GM12878 (cell line): ENCODE measurements at regions not wholly inside any gene's neighbourhood (a gene's known extent, or its start where the extent isn't known, plus 50 kb on each side); places are given as distances from the start of the nearest gene placed in this dataset.

ENCODE experiments used
- ATAC-seq: fragments of 200-7000 bp; cut with Tn5 transposase; 3 replicates; pipeline ENCODE4 v1.9.1; 2020; ENCODE audit warnings: mild to moderate bottlenecking, moderate library complexity
- BruUV-seq: library from RNA; stranded (reverse); fragments of 400-500 nt; replicated peaks from 2 replicates; lab custom pipeline; 2021; lab: Mats Ljungman, UMichigan
- CTCF ChIA-PET: fragments of 300-600 bp; sonication (Branson Sonifier 250); formaldehyde crosslinking; extraction: SDS; loops from one replicate; lab custom pipeline; 2021; ENCODE audit warnings: inconsistent platforms; lab: Yijun Ruan, JAX
- POLR2A ChIA-PET: fragments of 350-600 bp; formaldehyde crosslinking; extraction: SDS; loops from one replicate; lab custom pipeline; 2021; ENCODE audit warnings: inconsistent platforms; lab: Charles Lee
- RAD21 ChIA-PET: fragments of 300-600 bp; sonication (Branson Sonifier 250); formaldehyde crosslinking; loops from one replicate; lab custom pipeline; 2023; ENCODE audit warnings: antibody characterized with exemption; ENCODE audit not compliant: unreplicated experiment; lab: Charles Lee
- SMC1A ChIA-PET: fragments of 300-600 bp; sonication (Branson Sonifier 250); formaldehyde crosslinking; loops from one replicate; lab custom pipeline; 2023; ENCODE audit not compliant: unreplicated experiment, uncharacterized antibody; lab: Charles Lee
- DNase-seq: peaks from one replicate; pipeline ENCODE4 v3.0.0-alpha.2; 2011; ENCODE audit warnings: low read depth, low spot score
- FAIRE-seq: peaks from 3 replicates; lab custom pipeline; 2011; peaks lifted over from hg19 to GRCh38; lab: Jason Lieb, UNC
- H2AFZ ChIP-seq: 2 replicates; pipeline ENCODE4 v1.6.0; 2011; ENCODE audit warnings: low read depth, low read length, control low read depth; ENCODE audit not compliant: control insufficient read depth
- H3K27ac ChIP-seq: 2 replicates; pipeline ENCODE4 v1.5.1; 2011; ENCODE audit warnings: control low read depth; ENCODE audit not compliant: control insufficient read depth, insufficient read depth
- H3K27me3 ChIP-seq, 2 experiments: replicated peaks in 1 of 2; 2 replicates each; pipeline versions ENCODE4 v1.6.0 to v1.6.1; 2011; ENCODE audit warnings: low read length in 1 of 2; ENCODE audit not compliant: control insufficient read depth in 2 of 2, insufficient read depth in 2 of 2
- H3K36me3 ChIP-seq, 2 experiments: 2 replicates each; pipeline ENCODE4 v1.5.1; 2011; ENCODE audit warnings: low read length in 1 of 2; ENCODE audit not compliant: control insufficient read depth in 2 of 2, insufficient read depth in 2 of 2
- H3K4me1 ChIP-seq: 2 replicates; pipeline ENCODE4 v1.6.1; 2011; ENCODE audit warnings: mild to moderate bottlenecking, low read length, moderate library complexity, mixed read lengths; ENCODE audit not compliant: control insufficient read depth, insufficient read depth
- H3K4me2 ChIP-seq: 2 replicates; pipeline ENCODE4 v1.6.0; 2011; ENCODE audit warnings: control low read depth; ENCODE audit not compliant: control insufficient read depth, insufficient read depth
- H3K4me3 ChIP-seq: fragments of 200-600 bp; sonication (generic); 2 replicates; pipeline ENCODE4 v1.5.1; 2016
- H3K79me2 ChIP-seq: 2 replicates; pipeline ENCODE4 v1.6.0; 2011; ENCODE audit warnings: low read length; ENCODE audit not compliant: control insufficient read depth, insufficient read depth
- H3K9ac ChIP-seq: 2 replicates; pipeline ENCODE4 v1.8.0; 2011; ENCODE audit warnings: low read length, control low read depth, mixed read lengths; ENCODE audit not compliant: control insufficient read depth, insufficient read depth
- H3K9me3 ChIP-seq: replicated peaks from 3 replicates; pipeline ENCODE4 v1.5.1; 2011; ENCODE audit warnings: mild to moderate bottlenecking, low read length; ENCODE audit not compliant: control insufficient read depth, insufficient read depth
- H4K20me1 ChIP-seq: 2 replicates; pipeline ENCODE4 v1.6.0; 2011; ENCODE audit not compliant: control insufficient read depth, insufficient read depth
- IKZF1 ChIP-seq: fragments of 450-650 bp; conservative IDR thresholded peaks from 2 replicates; pipeline ENCODE4 v1.6.1; 2017; ENCODE audit warnings: antibody characterized with exemption, mild to moderate bottlenecking
- IKZF2 ChIP-seq, 2 experiments: fragments of 450-650 bp; IDR thresholded peaks; 2 replicates each; pipeline ENCODE4 v1.6.1; 2017; ENCODE audit warnings: mild to moderate bottlenecking in 2 of 2, moderate library complexity in 2 of 2
- JUNB ChIP-seq: IDR thresholded peaks from 2 replicates; pipeline ENCODE4 v1.6.1; 2016; ENCODE audit warnings: antibody characterized with exemption, mild to moderate bottlenecking
- MTA3 ChIP-seq: IDR thresholded peaks from 2 replicates; pipeline ENCODE4 v1.6.1; 2012; ENCODE audit warnings: low read length, inconsistent platforms, borderline replicate concordance
- NFXL1 ChIP-seq: fragments of 450-650 bp; IDR thresholded peaks from 2 replicates; pipeline ENCODE4 v1.6.1; 2017; ENCODE audit warnings: antibody characterized with exemption, mild to moderate bottlenecking, borderline replicate concordance
- NR2C1 ChIP-seq: fragments of 450-650 bp; IDR thresholded peaks from 2 replicates; pipeline ENCODE4 v1.6.1; 2017; ENCODE audit warnings: antibody characterized with exemption, mild to moderate bottlenecking, moderate library complexity
- SPI1 ChIP-seq: IDR thresholded peaks from 2 replicates; pipeline ENCODE4 v1.6.1; 2011; ENCODE audit warnings: low read depth, mild to moderate bottlenecking, low read length, moderate library complexity, borderline replicate concordance; ENCODE audit not compliant: insufficient read depth
- WGBS: methylation state at CpG from one replicate; pipeline ENCODE4 v1.1.6; 2016; ENCODE audit warnings: low lambda C conversion rate; ENCODE audit not compliant: insufficient replicate concordance, insufficient coverage; ENCODE audit errors: missing lambda C conversion rate; 5-methylcytosine and 5-hydroxymethylcytosine counted together
- in situ Hi-C: fragments of 300-500 bp; cut with MboI; formaldehyde crosslinking; loops from 9 replicates; pipeline ENCODE4 v1.14.3; 2018; ENCODE audit warnings: mixed read lengths
- intact Hi-C: fragments of 100-400 bp; cut with micrococcal nuclease; formaldehyde crosslinking; loops from one replicate; pipeline ENCODE4 v1.14.2; 2022; ENCODE audit not compliant: unreplicated experiment
- TF ChIP-seq, protein P1 (sequence below): IDR thresholded peaks from 2 replicates; pipeline ENCODE4 v1.6.1; 2012; ENCODE audit warnings: mild to moderate bottlenecking, low read depth, low read length
- TF ChIP-seq, protein P2 (sequence below): fragments of 450-650 bp; IDR thresholded peaks from 2 replicates; pipeline ENCODE4 v1.6.1; 2017; ENCODE audit warnings: mild to moderate bottlenecking, moderate library complexity
- TF ChIP-seq, protein P3 (sequence below): fragments of 450-650 bp; IDR thresholded peaks from 2 replicates; pipeline ENCODE4 v1.6.1; 2016; ENCODE audit warnings: mild to moderate bottlenecking
- TF ChIP-seq, protein P4 (sequence below): fragments of 450-650 bp; IDR thresholded peaks from 2 replicates; pipeline ENCODE4 v1.6.1; 2017; ENCODE audit warnings: low read depth, mild to moderate bottlenecking, moderate library complexity

DNA sequence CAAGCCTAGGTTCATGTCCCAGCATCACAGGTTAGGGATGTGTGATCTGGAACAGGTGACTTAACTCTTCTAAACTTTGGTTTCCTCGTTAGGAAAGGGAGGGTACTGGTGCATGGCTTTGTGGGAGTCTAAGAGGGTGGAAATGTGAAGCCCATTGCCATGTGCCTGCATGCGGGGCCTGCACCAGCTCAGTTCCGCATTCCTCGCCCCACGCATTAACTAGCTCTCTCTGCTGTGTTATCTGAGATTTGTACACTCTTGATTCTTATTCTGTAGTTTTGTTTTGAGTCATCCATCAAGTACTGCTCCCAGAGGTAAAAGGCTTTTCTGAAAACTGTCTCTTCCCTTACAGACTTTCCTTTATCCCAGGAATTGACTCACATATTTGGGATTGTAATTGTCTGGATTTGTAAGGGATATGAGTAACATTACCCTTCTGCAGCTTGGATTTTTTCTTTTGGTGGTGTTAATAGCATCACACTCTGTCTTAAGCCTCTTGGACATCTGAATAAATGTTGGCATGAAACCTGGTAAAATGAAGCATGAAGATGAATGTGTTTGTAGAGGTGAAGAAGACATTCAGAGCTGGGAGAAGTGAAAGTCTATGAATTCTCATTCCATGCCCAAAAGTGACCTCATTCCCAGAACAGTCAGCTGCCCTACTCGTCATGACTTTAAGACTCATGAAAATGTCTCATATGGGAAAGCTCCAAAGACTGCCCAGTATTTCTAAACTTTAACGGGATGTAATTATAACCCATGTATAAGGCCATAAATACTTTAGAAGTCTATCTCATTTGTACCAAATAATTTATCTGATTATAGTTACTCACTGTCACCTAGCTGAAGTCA is 357.3 kb downstream of the FOXA2 start:
- peak; percentile 84 for ATAC-seq
- TF ChIP-seq IKZF1 = peak; percentile 45; the same call in 1 of the 2 replicates
- TF ChIP-seq IKZF2 (IDR thresholded peaks at IDR 0.05) = peak in 1 of 2 experiments; percentile 41; a peak in 1 of 4 replicates
- TF ChIP-seq, protein P1, sequence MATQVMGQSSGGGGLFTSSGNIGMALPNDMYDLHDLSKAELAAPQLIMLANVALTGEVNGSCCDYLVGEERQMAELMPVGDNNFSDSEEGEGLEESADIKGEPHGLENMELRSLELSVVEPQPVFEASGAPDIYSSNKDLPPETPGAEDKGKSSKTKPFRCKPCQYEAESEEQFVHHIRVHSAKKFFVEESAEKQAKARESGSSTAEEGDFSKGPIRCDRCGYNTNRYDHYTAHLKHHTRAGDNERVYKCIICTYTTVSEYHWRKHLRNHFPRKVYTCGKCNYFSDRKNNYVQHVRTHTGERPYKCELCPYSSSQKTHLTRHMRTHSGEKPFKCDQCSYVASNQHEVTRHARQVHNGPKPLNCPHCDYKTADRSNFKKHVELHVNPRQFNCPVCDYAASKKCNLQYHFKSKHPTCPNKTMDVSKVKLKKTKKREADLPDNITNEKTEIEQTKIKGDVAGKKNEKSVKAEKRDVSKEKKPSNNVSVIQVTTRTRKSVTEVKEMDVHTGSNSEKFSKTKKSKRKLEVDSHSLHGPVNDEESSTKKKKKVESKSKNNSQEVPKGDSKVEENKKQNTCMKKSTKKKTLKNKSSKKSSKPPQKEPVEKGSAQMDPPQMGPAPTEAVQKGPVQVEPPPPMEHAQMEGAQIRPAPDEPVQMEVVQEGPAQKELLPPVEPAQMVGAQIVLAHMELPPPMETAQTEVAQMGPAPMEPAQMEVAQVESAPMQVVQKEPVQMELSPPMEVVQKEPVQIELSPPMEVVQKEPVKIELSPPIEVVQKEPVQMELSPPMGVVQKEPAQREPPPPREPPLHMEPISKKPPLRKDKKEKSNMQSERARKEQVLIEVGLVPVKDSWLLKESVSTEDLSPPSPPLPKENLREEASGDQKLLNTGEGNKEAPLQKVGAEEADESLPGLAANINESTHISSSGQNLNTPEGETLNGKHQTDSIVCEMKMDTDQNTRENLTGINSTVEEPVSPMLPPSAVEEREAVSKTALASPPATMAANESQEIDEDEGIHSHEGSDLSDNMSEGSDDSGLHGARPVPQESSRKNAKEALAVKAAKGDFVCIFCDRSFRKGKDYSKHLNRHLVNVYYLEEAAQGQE = no peak
- no peak for TF ChIP-seq MTA3
- TF ChIP-seq, protein P2, sequence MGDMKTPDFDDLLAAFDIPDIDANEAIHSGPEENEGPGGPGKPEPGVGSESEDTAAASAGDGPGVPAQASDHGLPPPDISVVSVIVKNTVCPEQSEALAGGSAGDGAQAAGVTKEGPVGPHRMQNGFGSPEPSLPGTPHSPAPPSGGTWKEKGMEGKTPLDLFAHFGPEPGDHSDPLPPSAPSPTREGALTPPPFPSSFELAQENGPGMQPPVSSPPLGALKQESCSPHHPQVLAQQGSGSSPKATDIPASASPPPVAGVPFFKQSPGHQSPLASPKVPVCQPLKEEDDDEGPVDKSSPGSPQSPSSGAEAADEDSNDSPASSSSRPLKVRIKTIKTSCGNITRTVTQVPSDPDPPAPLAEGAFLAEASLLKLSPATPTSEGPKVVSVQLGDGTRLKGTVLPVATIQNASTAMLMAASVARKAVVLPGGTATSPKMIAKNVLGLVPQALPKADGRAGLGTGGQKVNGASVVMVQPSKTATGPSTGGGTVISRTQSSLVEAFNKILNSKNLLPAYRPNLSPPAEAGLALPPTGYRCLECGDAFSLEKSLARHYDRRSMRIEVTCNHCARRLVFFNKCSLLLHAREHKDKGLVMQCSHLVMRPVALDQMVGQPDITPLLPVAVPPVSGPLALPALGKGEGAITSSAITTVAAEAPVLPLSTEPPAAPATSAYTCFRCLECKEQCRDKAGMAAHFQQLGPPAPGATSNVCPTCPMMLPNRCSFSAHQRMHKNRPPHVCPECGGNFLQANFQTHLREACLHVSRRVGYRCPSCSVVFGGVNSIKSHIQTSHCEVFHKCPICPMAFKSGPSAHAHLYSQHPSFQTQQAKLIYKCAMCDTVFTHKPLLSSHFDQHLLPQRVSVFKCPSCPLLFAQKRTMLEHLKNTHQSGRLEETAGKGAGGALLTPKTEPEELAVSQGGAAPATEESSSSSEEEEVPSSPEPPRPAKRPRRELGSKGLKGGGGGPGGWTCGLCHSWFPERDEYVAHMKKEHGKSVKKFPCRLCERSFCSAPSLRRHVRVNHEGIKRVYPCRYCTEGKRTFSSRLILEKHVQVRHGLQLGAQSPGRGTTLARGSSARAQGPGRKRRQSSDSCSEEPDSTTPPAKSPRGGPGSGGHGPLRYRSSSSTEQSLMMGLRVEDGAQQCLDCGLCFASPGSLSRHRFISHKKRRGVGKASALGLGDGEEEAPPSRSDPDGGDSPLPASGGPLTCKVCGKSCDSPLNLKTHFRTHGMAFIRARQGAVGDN = peak; percentile 80
- TF ChIP-seq, protein P3, sequence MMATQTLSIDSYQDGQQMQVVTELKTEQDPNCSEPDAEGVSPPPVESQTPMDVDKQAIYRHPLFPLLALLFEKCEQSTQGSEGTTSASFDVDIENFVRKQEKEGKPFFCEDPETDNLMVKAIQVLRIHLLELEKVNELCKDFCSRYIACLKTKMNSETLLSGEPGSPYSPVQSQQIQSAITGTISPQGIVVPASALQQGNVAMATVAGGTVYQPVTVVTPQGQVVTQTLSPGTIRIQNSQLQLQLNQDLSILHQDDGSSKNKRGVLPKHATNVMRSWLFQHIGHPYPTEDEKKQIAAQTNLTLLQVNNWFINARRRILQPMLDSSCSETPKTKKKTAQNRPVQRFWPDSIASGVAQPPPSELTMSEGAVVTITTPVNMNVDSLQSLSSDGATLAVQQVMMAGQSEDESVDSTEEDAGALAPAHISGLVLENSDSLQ = no peak
- no peak for TF ChIP-seq NR2C1
- no peak for TF ChIP-seq JUNB
- TF ChIP-seq NFXL1 = no peak
- TF ChIP-seq, protein P4, sequence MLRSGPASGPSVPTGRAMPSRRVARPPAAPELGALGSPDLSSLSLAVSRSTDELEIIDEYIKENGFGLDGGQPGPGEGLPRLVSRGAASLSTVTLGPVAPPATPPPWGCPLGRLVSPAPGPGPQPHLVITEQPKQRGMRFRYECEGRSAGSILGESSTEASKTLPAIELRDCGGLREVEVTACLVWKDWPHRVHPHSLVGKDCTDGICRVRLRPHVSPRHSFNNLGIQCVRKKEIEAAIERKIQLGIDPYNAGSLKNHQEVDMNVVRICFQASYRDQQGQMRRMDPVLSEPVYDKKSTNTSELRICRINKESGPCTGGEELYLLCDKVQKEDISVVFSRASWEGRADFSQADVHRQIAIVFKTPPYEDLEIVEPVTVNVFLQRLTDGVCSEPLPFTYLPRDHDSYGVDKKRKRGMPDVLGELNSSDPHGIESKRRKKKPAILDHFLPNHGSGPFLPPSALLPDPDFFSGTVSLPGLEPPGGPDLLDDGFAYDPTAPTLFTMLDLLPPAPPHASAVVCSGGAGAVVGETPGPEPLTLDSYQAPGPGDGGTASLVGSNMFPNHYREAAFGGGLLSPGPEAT = 0 out of 2 replicates have a peak, but pooled peaks have one; percentile 31
- peak; percentile 81; the same call in 1 of the 2 replicates for TF ChIP-seq SPI1

More for the DNA sequence above, 357.3 kb downstream of the FOXA2 start:
- 33% methylated on average over 7 of the region's 7 CpGs for WGBS
- Histone ChIP-seq H3K4me1 (no peaks in the 10 kb centered on the region; the same call in 1 of the 2 replicates), H4K20me1 (no peaks in the 10 kb centered on the region), H3K27ac (peak overlapping the region; percentile 48; the same call in 1 of the 2 replicates), H3K79me2 (no peaks in the 10 kb centered on the region), H3K27me3 (no peaks in the 10 kb centered on the region), H3K4me2 (no peak overlapping the region), H2AFZ (no peak overlapping the region), H3K9me3 (no peaks in the 10 kb centered on the region), H3K36me3 (no peaks in the 10 kb centered on the region), H3K9ac (no peak overlapping the region), H3K4me3 (no peak overlapping the region)
- intact Hi-C loops = no loop called here
- ChIA-PET SMC1A (interaction anchor here (0.6 to 2.5 kb wide), 5 partner anchors 10 to 19 kb away, joined by 3 to 9 read pairs (median 3); no protein-coding TSS in a partner anchor), POLR2A (no interaction called here), RAD21 (interaction anchor here (0.8 to 1.4 kb wide), 3 partner anchors 10 to 21 kb away, joined by 3 to 7 read pairs (median 3); no protein-coding TSS in a partner anchor), CTCF (interaction anchor here (0.8 kb wide), 1 partner anchor 15 kb away, joined by 6 read pairs; no protein-coding TSS in a partner anchor)
- DNase-seq = peak; percentile 47
- in situ Hi-C loops = no loop called here
- BruUV-seq = no TSS peak
- no peak for FAIRE-seq
